ENCODE measurements at regions not wholly inside any gene's neighbourhood (a gene's known extent, or its start where the extent isn't known, plus 50 kb on each side); places are given as distances from the start of the nearest gene placed in this dataset.

DNA sequence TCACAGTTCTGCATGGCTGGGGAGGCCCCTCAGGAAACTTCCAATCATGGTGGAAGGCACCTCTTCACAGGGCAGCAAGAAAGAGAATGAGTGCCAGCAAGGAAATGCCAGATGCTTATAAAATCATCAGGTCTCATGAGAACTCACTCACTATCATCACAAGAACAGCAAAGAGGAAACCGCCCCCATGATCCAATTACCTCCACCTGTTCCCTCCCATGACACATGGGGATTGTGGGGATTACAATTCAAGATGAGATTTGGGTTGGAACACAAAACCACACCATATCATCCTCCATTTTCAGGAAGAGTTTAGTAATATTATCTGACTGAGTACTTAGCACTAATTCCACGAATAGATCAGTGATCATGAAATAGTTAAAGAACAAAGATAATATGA, 244.2 kb downstream of the LMO4 start:
- TF ChIP-seq TAF1 (conservative IDR thresholded peaks at IDR 0.05) (no peak), JUND (IDR thresholded peaks at IDR 0.05) (no peak), RAD21 (IDR thresholded peaks at IDR 0.05) (no peak), RXRA (IDR thresholded peaks at IDR 0.05) (no peak), YY1 (IDR thresholded peaks at IDR 0.05) (no peak), GABPA (IDR thresholded peaks at IDR 0.05 in 1 of 2, conservative IDR thresholded peaks at IDR 0.05 in 1 of 2) (no peak), HNF4A (conservative IDR thresholded peaks at IDR 0.05) (no peak), ATF3 (IDR thresholded peaks at IDR 0.05) (no peak), EGR1 (IDR thresholded peaks at IDR 0.05; ENCODE audit: low read depth in 2 of 2) (no peak), NR2F2 (IDR thresholded peaks at IDR 0.05) (no peak)
- TF ChIP-seq, protein P1, sequence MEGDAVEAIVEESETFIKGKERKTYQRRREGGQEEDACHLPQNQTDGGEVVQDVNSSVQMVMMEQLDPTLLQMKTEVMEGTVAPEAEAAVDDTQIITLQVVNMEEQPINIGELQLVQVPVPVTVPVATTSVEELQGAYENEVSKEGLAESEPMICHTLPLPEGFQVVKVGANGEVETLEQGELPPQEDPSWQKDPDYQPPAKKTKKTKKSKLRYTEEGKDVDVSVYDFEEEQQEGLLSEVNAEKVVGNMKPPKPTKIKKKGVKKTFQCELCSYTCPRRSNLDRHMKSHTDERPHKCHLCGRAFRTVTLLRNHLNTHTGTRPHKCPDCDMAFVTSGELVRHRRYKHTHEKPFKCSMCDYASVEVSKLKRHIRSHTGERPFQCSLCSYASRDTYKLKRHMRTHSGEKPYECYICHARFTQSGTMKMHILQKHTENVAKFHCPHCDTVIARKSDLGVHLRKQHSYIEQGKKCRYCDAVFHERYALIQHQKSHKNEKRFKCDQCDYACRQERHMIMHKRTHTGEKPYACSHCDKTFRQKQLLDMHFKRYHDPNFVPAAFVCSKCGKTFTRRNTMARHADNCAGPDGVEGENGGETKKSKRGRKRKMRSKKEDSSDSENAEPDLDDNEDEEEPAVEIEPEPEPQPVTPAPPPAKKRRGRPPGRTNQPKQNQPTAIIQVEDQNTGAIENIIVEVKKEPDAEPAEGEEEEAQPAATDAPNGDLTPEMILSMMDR (IDR thresholded peaks at IDR 0.05; ENCODE audit: low read depth, low read length, missing input control): no peak
- TF ChIP-seq, protein P2, sequence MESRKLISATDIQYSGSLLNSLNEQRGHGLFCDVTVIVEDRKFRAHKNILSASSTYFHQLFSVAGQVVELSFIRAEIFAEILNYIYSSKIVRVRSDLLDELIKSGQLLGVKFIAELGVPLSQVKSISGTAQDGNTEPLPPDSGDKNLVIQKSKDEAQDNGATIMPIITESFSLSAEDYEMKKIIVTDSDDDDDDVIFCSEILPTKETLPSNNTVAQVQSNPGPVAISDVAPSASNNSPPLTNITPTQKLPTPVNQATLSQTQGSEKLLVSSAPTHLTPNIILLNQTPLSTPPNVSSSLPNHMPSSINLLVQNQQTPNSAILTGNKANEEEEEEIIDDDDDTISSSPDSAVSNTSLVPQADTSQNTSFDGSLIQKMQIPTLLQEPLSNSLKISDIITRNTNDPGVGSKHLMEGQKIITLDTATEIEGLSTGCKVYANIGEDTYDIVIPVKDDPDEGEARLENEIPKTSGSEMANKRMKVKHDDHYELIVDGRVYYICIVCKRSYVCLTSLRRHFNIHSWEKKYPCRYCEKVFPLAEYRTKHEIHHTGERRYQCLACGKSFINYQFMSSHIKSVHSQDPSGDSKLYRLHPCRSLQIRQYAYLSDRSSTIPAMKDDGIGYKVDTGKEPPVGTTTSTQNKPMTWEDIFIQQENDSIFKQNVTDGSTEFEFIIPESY (IDR thresholded peaks at IDR 0.05): no peak
